GM12878 (cell line): ENCODE measurements at regions not wholly inside any gene's neighbourhood (a gene's known extent, or its start where the extent isn't known, plus 50 kb on each side); places are given as distances from the start of the nearest gene placed in this dataset.

Experiments used
- ATAC-seq: fragments of 200-7000 bp; cut with Tn5 transposase; 3 replicates; pipeline ENCODE4 v1.9.1; 2020; ENCODE audit warnings: mild to moderate bottlenecking, moderate library complexity
- BruUV-seq: library from RNA; stranded (reverse); fragments of 400-500 nt; replicated peaks from 2 replicates; lab custom pipeline; 2021; lab: Mats Ljungman, UMichigan
- CTCF ChIA-PET: fragments of 300-600 bp; sonication (Branson Sonifier 250); formaldehyde crosslinking; extraction: SDS; loops from one replicate; lab custom pipeline; 2021; ENCODE audit warnings: inconsistent platforms; lab: Yijun Ruan, JAX
- POLR2A ChIA-PET: fragments of 350-600 bp; formaldehyde crosslinking; extraction: SDS; loops from one replicate; lab custom pipeline; 2021; ENCODE audit warnings: inconsistent platforms; lab: Charles Lee
- RAD21 ChIA-PET: fragments of 300-600 bp; sonication (Branson Sonifier 250); formaldehyde crosslinking; loops from one replicate; lab custom pipeline; 2023; ENCODE audit warnings: antibody characterized with exemption; ENCODE audit not compliant: unreplicated experiment; lab: Charles Lee
- SMC1A ChIA-PET: fragments of 300-600 bp; sonication (Branson Sonifier 250); formaldehyde crosslinking; loops from one replicate; lab custom pipeline; 2023; ENCODE audit not compliant: unreplicated experiment, uncharacterized antibody; lab: Charles Lee
- DNase-seq: peaks from one replicate; pipeline ENCODE4 v3.0.0-alpha.2; 2011; ENCODE audit warnings: low read depth, low spot score
- FAIRE-seq: peaks from 3 replicates; lab custom pipeline; 2011; peaks lifted over from hg19 to GRCh38; lab: Jason Lieb, UNC
- H2AFZ ChIP-seq: 2 replicates; pipeline ENCODE4 v1.6.0; 2011; ENCODE audit warnings: low read depth, low read length, control low read depth; ENCODE audit not compliant: control insufficient read depth
- H3K27ac ChIP-seq: 2 replicates; pipeline ENCODE4 v1.5.1; 2011; ENCODE audit warnings: control low read depth; ENCODE audit not compliant: control insufficient read depth, insufficient read depth
- H3K27me3 ChIP-seq, 2 experiments: replicated peaks in 1 of 2; 2 replicates each; pipeline versions ENCODE4 v1.6.0 to v1.6.1; 2011; ENCODE audit warnings: low read length in 1 of 2; ENCODE audit not compliant: control insufficient read depth in 2 of 2, insufficient read depth in 2 of 2
- H3K36me3 ChIP-seq, 2 experiments: 2 replicates each; pipeline ENCODE4 v1.5.1; 2011; ENCODE audit warnings: low read length in 1 of 2; ENCODE audit not compliant: control insufficient read depth in 2 of 2, insufficient read depth in 2 of 2
- H3K4me1 ChIP-seq: 2 replicates; pipeline ENCODE4 v1.6.1; 2011; ENCODE audit warnings: mild to moderate bottlenecking, low read length, moderate library complexity, mixed read lengths; ENCODE audit not compliant: control insufficient read depth, insufficient read depth
- H3K4me2 ChIP-seq: 2 replicates; pipeline ENCODE4 v1.6.0; 2011; ENCODE audit warnings: control low read depth; ENCODE audit not compliant: control insufficient read depth, insufficient read depth
- H3K4me3 ChIP-seq: fragments of 200-600 bp; sonication (generic); 2 replicates; pipeline ENCODE4 v1.5.1; 2016
- H3K79me2 ChIP-seq: 2 replicates; pipeline ENCODE4 v1.6.0; 2011; ENCODE audit warnings: low read length; ENCODE audit not compliant: control insufficient read depth, insufficient read depth
- H3K9ac ChIP-seq: 2 replicates; pipeline ENCODE4 v1.8.0; 2011; ENCODE audit warnings: low read length, control low read depth, mixed read lengths; ENCODE audit not compliant: control insufficient read depth, insufficient read depth
- H3K9me3 ChIP-seq: replicated peaks from 3 replicates; pipeline ENCODE4 v1.5.1; 2011; ENCODE audit warnings: mild to moderate bottlenecking, low read length; ENCODE audit not compliant: control insufficient read depth, insufficient read depth
- H4K20me1 ChIP-seq: 2 replicates; pipeline ENCODE4 v1.6.0; 2011; ENCODE audit not compliant: control insufficient read depth, insufficient read depth
- ATF3 ChIP-seq: IDR thresholded peaks from 2 replicates; pipeline ENCODE4 v1.6.1; 2011; ENCODE audit warnings: low read depth, mild to moderate bottlenecking, low read length, moderate library complexity, borderline replicate concordance; ENCODE audit errors: extremely low read depth
- CHD4 ChIP-seq: fragments of 200-600 bp; sonication (generic); IDR thresholded peaks from 2 replicates; pipeline ENCODE4 v1.6.1; 2016; ENCODE audit warnings: mild to moderate bottlenecking
- CTCF ChIP-seq, 3 experiments: IDR thresholded peaks in 2 of 3; conservative IDR thresholded peaks in 1 of 3; 2 replicates each; pipeline ENCODE4 v1.5.1; 2011; ENCODE audit warnings: low read depth in 3 of 3, low read length in 3 of 3, mild to moderate bottlenecking in 3 of 3, control low read depth in 2 of 3, moderate library complexity in 2 of 3, inconsistent platforms in 1 of 3, mixed read lengths in 1 of 3; ENCODE audit not compliant: control insufficient read depth in 2 of 3, insufficient read depth in 1 of 3; ENCODE audit errors: extremely low read depth in 1 of 3
- E2F4 ChIP-seq: IDR thresholded peaks from 2 replicates; pipeline ENCODE4 v1.6.1; 2012; ENCODE audit warnings: low read depth, low read length, improper control_type of control experiment
- IRF4 ChIP-seq: IDR thresholded peaks from 2 replicates; pipeline ENCODE4 v1.6.1; 2011; ENCODE audit warnings: low read depth, low read length
- KAT2A ChIP-seq: conservative IDR thresholded peaks from 2 replicates; pipeline ENCODE4 v1.6.1; 2011; ENCODE audit warnings: low read depth, low read length; ENCODE audit not compliant: control insufficient read depth
- KDM1A ChIP-seq: fragments of 200-600 bp; sonication (generic); IDR thresholded peaks from 2 replicates; pipeline ENCODE4 v1.6.1; 2016; ENCODE audit warnings: borderline replicate concordance
- NR2F1 ChIP-seq: fragments of 450-650 bp; conservative IDR thresholded peaks from 2 replicates; pipeline ENCODE4 v1.6.1; 2017; ENCODE audit warnings: mild to moderate bottlenecking
- PKNOX1 ChIP-seq: fragments of 450-650 bp; IDR thresholded peaks from 2 replicates; pipeline ENCODE4 v1.6.1; 2016; ENCODE audit warnings: mild to moderate bottlenecking
- RAD21 ChIP-seq: IDR thresholded peaks from 2 replicates; pipeline ENCODE4 v1.6.1; 2011; ENCODE audit warnings: mild to moderate bottlenecking, low read depth, low read length, moderate library complexity; ENCODE audit not compliant: insufficient read depth
- RAD51 ChIP-seq: fragments of 450-650 bp; IDR thresholded peaks from 2 replicates; pipeline ENCODE4 v1.6.1; 2016; ENCODE audit warnings: moderate library complexity, mild to moderate bottlenecking, inconsistent platforms
- RCOR1 ChIP-seq: conservative IDR thresholded peaks from 2 replicates; pipeline ENCODE4 v1.6.1; 2012; ENCODE audit warnings: low read depth, low read length, improper control_type of control experiment
- SPI1 ChIP-seq: IDR thresholded peaks from 2 replicates; pipeline ENCODE4 v1.6.1; 2011; ENCODE audit warnings: low read depth, mild to moderate bottlenecking, low read length, moderate library complexity, borderline replicate concordance; ENCODE audit not compliant: insufficient read depth
- ZNF207 ChIP-seq: fragments of 450-650 bp; IDR thresholded peaks from 2 replicates; pipeline ENCODE4 v1.6.1; 2014; ENCODE audit warnings: antibody characterized with exemption, mild to moderate bottlenecking, borderline replicate concordance
- ZNF217 ChIP-seq: fragments of 450-650 bp; IDR thresholded peaks from 2 replicates; pipeline ENCODE4 v1.6.1; 2017; ENCODE audit warnings: antibody characterized with exemption, mild to moderate bottlenecking
- WGBS: methylation state at CpG from one replicate; pipeline ENCODE4 v1.1.6; 2016; ENCODE audit warnings: low lambda C conversion rate; ENCODE audit not compliant: insufficient replicate concordance, insufficient coverage; ENCODE audit errors: missing lambda C conversion rate; 5-methylcytosine and 5-hydroxymethylcytosine counted together
- in situ Hi-C: fragments of 300-500 bp; cut with MboI; formaldehyde crosslinking; loops from 9 replicates; pipeline ENCODE4 v1.14.3; 2018; ENCODE audit warnings: mixed read lengths
- intact Hi-C: fragments of 100-400 bp; cut with micrococcal nuclease; formaldehyde crosslinking; loops from one replicate; pipeline ENCODE4 v1.14.2; 2022; ENCODE audit not compliant: unreplicated experiment

GRCh38 chr6:156420172-156420993 lies 356.8 kb upstream of the ARID1B start (continued):
- TF ChIP-seq RAD51, result no peak
- TF ChIP-seq CHD4, result no peak
- TF ChIP-seq CTCF (IDR thresholded peaks at IDR 0.05 in 2 of 3, conservative IDR thresholded peaks at IDR 0.05 in 1 of 3; ENCODE audit: control insufficient read depth in 2 of 3, extremely low read depth in 1 of 3, insufficient read depth in 1 of 3, low read depth in 3 of 3, low read length in 3 of 3), result no peak
- no peak for TF ChIP-seq RAD21
- TF ChIP-seq ATF3, result no peak
- no peak for TF ChIP-seq ZNF217

GRCh38 chr6:156419594-156419993 lies 357.6 kb upstream of the ARID1B start:
- TF ChIP-seq IRF4 (no peak), PKNOX1 (no peak), NR2F1 (no peak), KDM1A (no peak), KAT2A (no peak), ZNF207 (no peak), RCOR1 (no peak), E2F4 (no peak), RAD51 (no peak), SPI1 (no peak)
- H3K4me3 ChIP-seq, result no peak overlapping the region
- H2AFZ ChIP-seq, result no peak overlapping the region
- intact Hi-C loops, result no loop called here
- H3K36me3 ChIP-seq, result no peaks in the 10 kb centered on the region
- 33% methylated on average over 2 of the region's 2 CpGs for whole genome bisulfite sequencing
- ChIA-PET RAD21 (no interaction called here), CTCF (no interaction called here), POLR2A (no interaction called here), SMC1A (interaction anchor here (1.0 kb wide), 1 partner anchor 10 kb away, joined by 3 read pairs; no protein-coding TSS in a partner anchor)
- in situ Hi-C loops, result no loop called here
- no peak overlapping the region for H3K27ac ChIP-seq
- H3K4me2 ChIP-seq, result no peak overlapping the region
- DNase-seq (no peak), FAIRE-seq (no peak), ATAC-seq (no peak)
- H3K9me3 ChIP-seq, result no peaks in the 10 kb centered on the region; the same call in 2 of the 3 replicates
- H3K4me1 ChIP-seq, result no peaks in the 10 kb centered on the region
- no peak overlapping the region for H3K9ac ChIP-seq
- peaks cover 0 to 4% of the 10 kb centered on the region in 2 experiments; a peak in 1 of 4 replicates for H3K27me3 ChIP-seq
- no peaks in the 10 kb centered on the region for H4K20me1 ChIP-seq
- BruUV-seq, result no TSS peak
- H3K79me2 ChIP-seq, result no peaks in the 10 kb centered on the region
